ENCODE measurements at regions not wholly inside any gene's neighbourhood (a gene's known extent, or its start where the extent isn't known, plus 50 kb on each side); places are given as distances from the start of the nearest gene placed in this dataset.

- TF ChIP-seq CTCF (IDR thresholded peaks at IDR 0.05; ENCODE audit: borderline replicate concordance, extremely low read depth, low read length, poor library complexity, severe bottlenecking) (no peak), EZH2 (IDR thresholded peaks at IDR 0.05; ENCODE audit: borderline replicate concordance, low read depth, low read length, severe bottlenecking) (no peak)
- ATAC-seq (ENCODE audit: insufficient read depth, low read depth) (no peak), DNase-seq (no peak)
- Histone ChIP-seq H3K4me1 (ENCODE audit: insufficient read depth, low read length) (no peaks in the 10 kb centered on the region), H3K9ac (ENCODE audit: low read depth, low read length) (no peak overlapping the region), H3K4me2 (ENCODE audit: insufficient read depth, low read length) (no peak overlapping the region), H3K79me2 (ENCODE audit: insufficient read depth, low read length) (no peaks in the 10 kb centered on the region), H3K27ac (ENCODE audit: low read length) (no peak overlapping the region), H3K36me3 (ENCODE audit: insufficient read depth, low read length) (no peaks in the 10 kb centered on the region), H3K4me3 (ENCODE audit: low read depth in 1 of 2, low read length in 2 of 2) (no peak overlapping the region), H3K9me3 (ENCODE audit: insufficient read depth, low read length, severe bottlenecking) (no peaks in the 10 kb centered on the region), H2AFZ (ENCODE audit: low read depth, low read length) (no peak overlapping the region), H4K20me1 (ENCODE audit: insufficient read depth, low read length) (no peaks in the 10 kb centered on the region), H3K27me3 (ENCODE audit: insufficient read depth, low read length, poor library complexity) (no peaks in the 10 kb centered on the region)
These were observed 1768.2 kb downstream of the SUCLG1 start for GRCh38 chr2:82690757-82691411.

- Histone ChIP-seq H3K27ac (ENCODE audit: low read length) (no peak overlapping the region), H4K20me1 (ENCODE audit: insufficient read depth, low read length) (no peaks in the 10 kb centered on the region), H3K79me2 (ENCODE audit: insufficient read depth, low read length) (no peaks in the 10 kb centered on the region), H3K4me3 (ENCODE audit: low read depth in 1 of 2, low read length in 2 of 2) (no peak overlapping the region), H3K9ac (ENCODE audit: low read depth, low read length) (no peak overlapping the region), H3K9me3 (ENCODE audit: insufficient read depth, low read length, severe bottlenecking) (no peaks in the 10 kb centered on the region), H2AFZ (ENCODE audit: low read depth, low read length) (no peak overlapping the region), H3K4me2 (ENCODE audit: insufficient read depth, low read length) (no peak overlapping the region), H3K4me1 (ENCODE audit: insufficient read depth, low read length) (no peaks in the 10 kb centered on the region), H3K27me3 (ENCODE audit: insufficient read depth, low read length, poor library complexity) (no peaks in the 10 kb centered on the region), H3K36me3 (ENCODE audit: insufficient read depth, low read length) (no peaks in the 10 kb centered on the region)
- no peak for ATAC-seq (ENCODE audit: insufficient read depth, low read depth)
- DNase-seq: no peak
- TF ChIP-seq CTCF (IDR thresholded peaks at IDR 0.05; ENCODE audit: borderline replicate concordance, extremely low read depth, low read length, poor library complexity, severe bottlenecking): no peak
- no peak for TF ChIP-seq EZH2 (IDR thresholded peaks at IDR 0.05; ENCODE audit: borderline replicate concordance, low read depth, low read length, severe bottlenecking)
These were observed 1783.9 kb downstream of the SUCLG1 start for GRCh38 chr2:82675186-82675585.

- Histone ChIP-seq H3K9ac (ENCODE audit: low read depth, low read length) (no peak overlapping the region), H3K79me2 (ENCODE audit: insufficient read depth, low read length) (no peaks in the 10 kb centered on the region), H3K4me3 (ENCODE audit: low read depth in 1 of 2, low read length in 2 of 2) (no peak overlapping the region), H3K36me3 (ENCODE audit: insufficient read depth, low read length) (no peaks in the 10 kb centered on the region), H3K9me3 (ENCODE audit: insufficient read depth, low read length, severe bottlenecking) (no peaks in the 10 kb centered on the region), H3K27me3 (ENCODE audit: insufficient read depth, low read length, poor library complexity) (no peaks in the 10 kb centered on the region), H3K4me2 (ENCODE audit: insufficient read depth, low read length) (no peak overlapping the region), H2AFZ (ENCODE audit: low read depth, low read length) (no peak overlapping the region), H3K27ac (ENCODE audit: low read length) (no peak overlapping the region), H3K4me1 (ENCODE audit: insufficient read depth, low read length) (no peaks in the 10 kb centered on the region), H4K20me1 (ENCODE audit: insufficient read depth, low read length) (no peaks in the 10 kb centered on the region)
- ATAC-seq (ENCODE audit: insufficient read depth, low read depth) (no peak), DNase-seq (no peak)
- no peak for TF ChIP-seq EZH2 (IDR thresholded peaks at IDR 0.05; ENCODE audit: borderline replicate concordance, low read depth, low read length, severe bottlenecking)
- no peak for TF ChIP-seq CTCF (IDR thresholded peaks at IDR 0.05; ENCODE audit: borderline replicate concordance, extremely low read depth, low read length, poor library complexity, severe bottlenecking)
These were observed 1784.4 kb downstream of the SUCLG1 start for GRCh38 chr2:82674652-82675051.
